ENCODE measurements at regions not wholly inside any gene's neighbourhood (a gene's known extent, or its start where the extent isn't known, plus 50 kb on each side); places are given as distances from the start of the nearest gene placed in this dataset.

GRCh38 chr14:85978582-85979250 is 448.8 kb downstream of the FLRT2 start:
- TF ChIP-seq SIN3A (IDR thresholded peaks at IDR 0.05; ENCODE audit: borderline replicate concordance, insufficient read depth, low read length) (no peak), FOXP2 (optimal IDR thresholded peaks at IDR 0.05; ENCODE audit: borderline replicate concordance, extremely low read depth, extremely low read length, insufficient read depth) (no peak), POLR2AphosphoS5 (IDR thresholded peaks at IDR 0.05; ENCODE audit: low read depth, low read length) (no peak), REST (IDR thresholded peaks at IDR 0.05; ENCODE audit: insufficient read depth in 1 of 2, low read depth in 2 of 2, low read length in 2 of 2) (no peak), TAF1 (IDR thresholded peaks at IDR 0.05; ENCODE audit: borderline replicate concordance, insufficient read depth, low read length) (no peak)

- TF ChIP-seq FOXP2 (optimal IDR thresholded peaks at IDR 0.05; ENCODE audit: borderline replicate concordance, extremely low read depth, extremely low read length, insufficient read depth): no peak
These were observed 444.7 kb downstream of the FLRT2 start for GRCh38 chr14:85974602-85975001.

- TF ChIP-seq TAF1 (IDR thresholded peaks at IDR 0.05; ENCODE audit: borderline replicate concordance, insufficient read depth, low read length) (no peak), REST (IDR thresholded peaks at IDR 0.05; ENCODE audit: insufficient read depth in 1 of 2, low read depth in 2 of 2, low read length in 2 of 2) (no peak), POLR2AphosphoS5 (IDR thresholded peaks at IDR 0.05; ENCODE audit: low read depth, low read length) (no peak), FOXP2 (optimal IDR thresholded peaks at IDR 0.05; ENCODE audit: borderline replicate concordance, extremely low read depth, extremely low read length, insufficient read depth) (no peak), SIN3A (IDR thresholded peaks at IDR 0.05; ENCODE audit: borderline replicate concordance, insufficient read depth, low read length) (no peak)
These were observed 433.5 kb downstream of the FLRT2 start for GRCh38 chr14:85963486-85963885.

GRCh38 chr14:85960756-85961155 is 430.8 kb downstream of the FLRT2 start:
- TF ChIP-seq TAF1 (IDR thresholded peaks at IDR 0.05; ENCODE audit: borderline replicate concordance, insufficient read depth, low read length) (no peak), REST (IDR thresholded peaks at IDR 0.05; ENCODE audit: insufficient read depth in 1 of 2, low read depth in 2 of 2, low read length in 2 of 2) (no peak), FOXP2 (optimal IDR thresholded peaks at IDR 0.05; ENCODE audit: borderline replicate concordance, extremely low read depth, extremely low read length, insufficient read depth) (no peak), POLR2AphosphoS5 (IDR thresholded peaks at IDR 0.05; ENCODE audit: low read depth, low read length) (no peak), SIN3A (IDR thresholded peaks at IDR 0.05; ENCODE audit: borderline replicate concordance, insufficient read depth, low read length) (no peak)

- TF ChIP-seq SIN3A (IDR thresholded peaks at IDR 0.05; ENCODE audit: borderline replicate concordance, insufficient read depth, low read length) (no peak), TAF1 (IDR thresholded peaks at IDR 0.05; ENCODE audit: borderline replicate concordance, insufficient read depth, low read length) (no peak), POLR2AphosphoS5 (IDR thresholded peaks at IDR 0.05; ENCODE audit: low read depth, low read length) (no peak), FOXP2 (optimal IDR thresholded peaks at IDR 0.05; ENCODE audit: borderline replicate concordance, extremely low read depth, extremely low read length, insufficient read depth) (no peak), REST (IDR thresholded peaks at IDR 0.05; ENCODE audit: insufficient read depth in 1 of 2, low read depth in 2 of 2, low read length in 2 of 2) (no peak)
These were observed 429.1 kb downstream of the FLRT2 start for GRCh38 chr14:85959063-85959462.

Measured in PFSK-1 (cell line).